ENCODE measurements at regions not wholly inside any gene's neighbourhood (a gene's known extent, or its start where the extent isn't known, plus 50 kb on each side); places are given as distances from the start of the nearest gene placed in this dataset.

DNA sequence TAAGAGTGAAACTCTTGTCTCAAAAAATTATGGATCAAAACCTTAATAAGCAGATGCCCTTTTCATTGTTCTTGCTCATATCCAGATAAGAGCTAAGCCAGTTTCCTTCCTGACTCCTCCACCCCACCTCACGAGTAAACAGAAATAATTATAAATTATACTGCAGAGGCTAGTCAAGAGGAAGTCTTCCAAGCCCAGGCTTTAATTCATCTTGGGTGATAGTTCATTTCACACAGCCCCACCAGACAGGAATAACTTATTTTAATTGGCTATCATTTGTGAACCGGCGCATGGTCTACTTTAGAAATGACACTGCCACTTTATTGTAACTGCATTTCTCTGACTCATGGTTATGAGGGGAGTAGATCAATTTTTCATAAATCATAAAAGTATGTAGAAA, 102.0 kb downstream of the BTBD3 start:
- DNase-seq (ENCODE audit: extremely low read depth in 1 of 11, low read depth in 9 of 11, low spot score in 4 of 11): no peak

DNA sequence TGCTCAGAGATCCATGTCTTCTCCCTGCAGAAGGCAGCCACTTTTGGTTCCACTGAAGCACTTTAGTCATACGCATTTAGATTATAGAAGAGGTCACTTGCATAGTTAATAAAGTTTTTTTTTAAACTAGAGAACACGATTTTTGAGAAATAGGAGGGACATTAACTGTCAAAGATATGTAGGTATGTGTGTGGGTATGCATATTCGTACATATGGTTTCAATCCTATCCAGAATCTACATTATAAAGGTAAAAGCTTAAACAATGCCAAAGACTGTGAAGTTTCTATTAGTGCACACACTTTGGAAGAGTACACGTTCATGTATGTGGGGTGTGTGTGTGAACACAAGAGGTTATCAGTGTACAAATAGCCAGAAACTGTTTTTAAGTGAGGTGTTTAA, 103.2 kb downstream of the BTBD3 start:
- DNase-seq (ENCODE audit: extremely low read depth in 1 of 11, low read depth in 9 of 11, low spot score in 4 of 11): no peak

DNA sequence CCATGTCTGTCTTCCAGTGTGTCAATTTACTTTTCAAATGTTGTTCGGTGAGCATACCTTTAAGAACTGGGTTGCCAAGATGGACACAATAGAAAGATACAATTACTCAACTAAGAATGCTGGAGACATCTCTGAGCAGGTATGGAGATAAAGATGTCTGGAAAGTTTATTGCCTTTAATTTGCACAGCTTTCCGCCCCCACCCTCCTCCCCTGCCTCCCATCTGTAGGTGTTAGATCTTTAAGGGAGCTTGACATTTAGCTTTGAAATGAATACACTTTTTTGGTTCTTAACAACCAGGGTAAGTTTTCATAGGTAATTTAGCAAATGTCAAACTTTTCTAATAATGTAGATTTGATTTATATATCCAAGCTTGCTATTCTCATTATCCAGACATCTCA, 104.4 kb downstream of the BTBD3 start:
- DNase-seq (ENCODE audit: extremely low read depth in 1 of 11, low read depth in 9 of 11, low spot score in 4 of 11): no peak

DNA sequence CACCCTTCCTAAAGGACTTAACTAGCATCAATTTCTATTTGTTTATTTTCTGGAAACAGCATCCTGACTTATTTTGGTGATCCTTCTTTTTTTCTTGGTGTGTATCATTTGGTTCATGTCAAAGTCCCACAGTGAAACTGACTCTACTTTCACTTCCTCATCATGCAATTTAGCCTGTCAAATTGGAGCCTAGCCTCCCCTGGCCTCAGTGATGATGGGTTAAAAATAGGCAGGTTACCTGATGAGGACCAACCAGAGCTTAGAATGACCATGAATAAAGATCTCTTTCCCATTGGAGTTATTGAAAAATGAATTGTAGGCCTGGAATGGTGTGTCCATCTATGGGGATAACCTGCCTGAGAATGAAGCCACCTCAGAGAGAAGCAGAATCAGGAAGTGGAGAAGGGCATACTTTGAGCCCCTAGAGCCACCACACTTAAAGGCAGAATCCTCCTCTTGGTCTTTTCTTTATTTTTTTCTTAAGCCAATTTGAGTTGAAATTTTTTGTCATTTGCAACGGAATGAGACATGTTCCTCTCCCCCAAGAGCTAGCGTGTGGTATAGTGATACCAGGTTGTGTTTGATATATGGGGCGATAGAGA, 105.6 kb downstream of the BTBD3 start:
- no peak for DNase-seq (ENCODE audit: extremely low read depth in 1 of 11, low read depth in 9 of 11, low spot score in 4 of 11)

DNA sequence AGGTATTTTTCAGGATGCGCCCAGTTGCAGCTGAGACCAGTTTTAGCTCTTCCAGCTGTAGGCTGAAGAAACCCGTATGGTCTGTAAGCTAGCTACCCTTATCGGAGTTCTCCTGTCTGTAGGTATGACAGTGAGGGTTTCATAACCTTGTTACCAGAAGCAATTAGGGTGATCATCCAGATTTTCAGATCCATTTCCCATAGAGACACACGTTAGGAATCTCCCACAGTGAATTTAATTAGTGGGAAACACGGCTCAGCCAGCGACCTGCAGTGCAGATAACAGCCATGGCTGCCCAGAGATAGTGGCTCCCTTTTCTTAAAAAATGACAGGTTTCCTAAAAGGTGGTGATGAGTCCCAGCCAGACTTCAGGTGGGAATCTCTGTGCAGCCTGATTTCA, 111.1 kb downstream of the BTBD3 start:
- DNase-seq (ENCODE audit: extremely low read depth in 1 of 11, low read depth in 9 of 11, low spot score in 4 of 11): no peak

DNA sequence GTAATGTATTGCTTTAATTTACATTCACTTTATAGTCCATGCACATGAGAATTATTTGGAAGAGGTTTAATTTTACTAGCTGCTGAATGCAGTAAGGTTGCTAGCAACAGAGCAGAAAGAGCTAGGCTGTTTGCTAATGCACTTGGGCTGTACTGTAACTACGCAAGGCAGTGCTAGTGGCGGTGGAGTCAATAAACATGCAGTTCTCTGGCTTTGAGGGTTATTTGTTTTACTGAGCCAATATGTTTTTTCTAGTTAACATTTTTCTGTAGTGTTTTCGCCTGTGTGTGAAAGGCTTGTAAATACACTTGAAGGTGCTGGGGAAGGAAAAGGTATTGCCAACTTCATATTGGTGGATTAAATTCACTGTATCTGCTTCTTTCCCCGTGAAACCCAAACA, 112.8 kb downstream of the BTBD3 start:
- no peak for DNase-seq (ENCODE audit: extremely low read depth in 1 of 11, low read depth in 9 of 11, low spot score in 4 of 11)

DNA sequence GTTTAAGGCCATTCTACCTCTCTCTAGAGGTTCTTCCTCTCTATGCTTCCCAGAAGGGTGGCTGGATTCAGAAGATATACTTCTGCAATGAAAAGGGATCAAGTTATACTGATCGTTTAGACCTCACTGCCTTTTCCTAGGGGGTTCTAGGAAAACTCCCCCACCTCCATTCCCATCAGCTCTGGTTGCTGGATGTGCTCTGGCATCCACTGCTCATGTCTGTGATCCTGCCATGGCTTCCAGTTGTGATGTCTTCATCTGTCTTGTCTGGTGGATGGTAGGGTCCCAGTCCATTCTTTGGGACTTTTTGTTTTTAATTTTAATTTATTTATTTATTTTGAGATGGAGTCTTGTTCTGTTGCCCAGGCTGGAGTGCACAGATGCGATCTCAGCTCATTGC, 118.4 kb downstream of the BTBD3 start:
- DNase-seq (ENCODE audit: extremely low read depth in 1 of 11, low read depth in 9 of 11, low spot score in 4 of 11): no peak

DNA sequence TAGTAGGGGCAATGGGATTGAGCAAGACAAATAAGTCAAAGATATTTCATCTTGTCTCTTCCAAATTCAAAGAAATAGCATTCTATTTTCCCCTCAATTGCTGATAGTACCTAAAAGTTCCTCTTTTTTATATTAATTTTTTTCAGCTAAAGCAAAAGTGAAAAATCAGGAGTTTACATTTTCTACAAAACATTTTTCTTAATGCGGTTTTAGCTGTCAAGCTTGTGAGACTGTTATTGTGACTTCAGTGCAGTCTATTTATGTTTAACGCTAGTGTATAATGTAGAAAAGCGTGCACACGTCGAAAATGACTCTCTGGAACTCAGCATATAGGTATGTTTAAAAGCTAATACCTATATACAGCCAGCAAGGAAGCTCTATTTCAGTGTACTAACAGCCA, 119.8 kb downstream of the BTBD3 start:
- no peak for DNase-seq (ENCODE audit: extremely low read depth in 1 of 11, low read depth in 9 of 11, low spot score in 4 of 11)

DNA sequence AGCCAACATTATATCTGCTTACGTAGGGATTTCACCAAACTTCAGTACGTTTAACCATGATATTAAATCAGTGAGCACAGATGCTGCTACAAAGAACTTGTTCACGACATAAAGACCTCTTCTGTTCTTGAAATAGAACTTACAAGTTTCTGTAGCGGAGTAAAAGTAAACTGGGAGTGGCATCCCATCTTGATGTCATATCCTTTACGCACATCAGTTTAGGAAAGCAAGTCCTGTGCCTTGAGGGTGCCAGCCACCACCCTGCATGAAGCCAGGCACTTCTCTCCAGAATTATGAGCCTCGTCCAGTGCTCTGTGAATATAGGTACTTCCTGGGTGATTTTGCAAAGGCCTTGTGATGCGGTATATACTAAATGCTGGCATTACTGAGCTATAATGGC, 122.6 kb downstream of the BTBD3 start:
- no peak for DNase-seq (ENCODE audit: extremely low read depth in 1 of 11, low read depth in 9 of 11, low spot score in 4 of 11)

DNA sequence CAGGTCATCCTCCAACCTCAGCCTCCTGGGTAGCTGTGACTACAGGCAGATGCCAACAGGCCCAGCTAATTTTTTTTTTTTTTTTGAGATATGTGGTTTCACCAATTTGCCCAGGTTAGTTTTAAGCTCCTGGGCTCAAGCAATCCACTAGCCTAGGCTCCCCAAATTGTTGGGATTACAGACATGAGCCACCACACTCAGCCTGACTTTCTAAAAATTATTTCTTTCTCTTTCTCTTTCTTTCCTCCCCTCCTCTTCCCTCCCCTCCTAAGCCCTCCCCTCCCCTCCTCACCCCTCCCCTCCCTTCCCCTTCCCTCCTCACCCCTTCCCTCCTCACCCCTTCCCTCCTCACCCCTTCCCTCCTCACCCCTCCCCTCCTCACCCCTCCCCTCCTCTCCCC, 127.3 kb downstream of the BTBD3 start:
- DNase-seq (ENCODE audit: extremely low read depth in 1 of 11, low read depth in 9 of 11, low spot score in 4 of 11): no peak

DNA sequence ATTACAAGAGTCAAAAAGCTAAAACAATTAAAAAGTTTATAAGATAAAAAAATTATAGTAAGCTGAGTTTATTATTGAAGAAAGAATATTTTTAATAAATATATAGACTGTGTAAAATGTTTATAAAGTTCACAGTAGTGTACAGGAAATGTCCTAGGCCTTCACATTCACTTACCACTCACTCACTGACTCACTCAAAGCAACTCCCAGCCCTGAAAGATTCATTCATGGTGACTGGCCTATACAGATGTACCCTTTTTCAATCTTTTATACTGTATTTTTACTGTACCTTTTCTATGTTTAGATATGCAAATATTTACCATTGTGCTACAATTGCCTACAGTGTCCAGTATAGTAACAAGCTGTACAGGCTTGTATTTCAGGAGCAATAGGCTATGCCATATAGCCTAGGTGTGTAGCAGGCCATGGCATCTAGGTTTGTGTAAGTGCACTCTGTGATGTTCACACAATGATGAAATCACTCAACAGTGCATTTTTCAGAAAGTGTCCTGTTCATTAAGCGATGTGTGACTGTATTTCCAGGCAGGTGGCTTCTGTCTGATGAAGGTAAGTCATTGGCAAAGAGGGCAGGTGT, 130.2 kb downstream of the BTBD3 start:
- DNase-seq (ENCODE audit: extremely low read depth in 1 of 11, low read depth in 9 of 11, low spot score in 4 of 11): no peak

DNA sequence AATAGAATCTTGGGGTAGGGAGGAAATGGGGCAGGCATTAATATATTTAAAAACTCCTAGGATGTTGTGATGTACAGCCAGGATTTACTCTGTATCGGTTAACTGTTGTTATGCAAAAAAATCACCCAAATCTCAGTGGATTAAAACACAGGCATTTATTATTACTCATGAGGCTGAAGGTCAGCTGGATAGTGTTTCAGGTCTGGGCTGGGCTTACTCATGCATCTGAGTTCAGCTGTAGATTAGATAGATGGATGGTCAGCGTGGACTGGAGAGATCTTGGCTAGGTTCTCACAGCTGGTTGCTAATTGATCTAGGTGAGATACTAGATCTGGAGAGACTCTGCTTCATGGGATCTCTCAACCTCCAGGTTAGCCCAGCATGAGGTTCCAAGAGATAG, 131.4 kb downstream of the BTBD3 start:
- DNase-seq (ENCODE audit: extremely low read depth in 1 of 11, low read depth in 9 of 11, low spot score in 4 of 11): no peak

DNA sequence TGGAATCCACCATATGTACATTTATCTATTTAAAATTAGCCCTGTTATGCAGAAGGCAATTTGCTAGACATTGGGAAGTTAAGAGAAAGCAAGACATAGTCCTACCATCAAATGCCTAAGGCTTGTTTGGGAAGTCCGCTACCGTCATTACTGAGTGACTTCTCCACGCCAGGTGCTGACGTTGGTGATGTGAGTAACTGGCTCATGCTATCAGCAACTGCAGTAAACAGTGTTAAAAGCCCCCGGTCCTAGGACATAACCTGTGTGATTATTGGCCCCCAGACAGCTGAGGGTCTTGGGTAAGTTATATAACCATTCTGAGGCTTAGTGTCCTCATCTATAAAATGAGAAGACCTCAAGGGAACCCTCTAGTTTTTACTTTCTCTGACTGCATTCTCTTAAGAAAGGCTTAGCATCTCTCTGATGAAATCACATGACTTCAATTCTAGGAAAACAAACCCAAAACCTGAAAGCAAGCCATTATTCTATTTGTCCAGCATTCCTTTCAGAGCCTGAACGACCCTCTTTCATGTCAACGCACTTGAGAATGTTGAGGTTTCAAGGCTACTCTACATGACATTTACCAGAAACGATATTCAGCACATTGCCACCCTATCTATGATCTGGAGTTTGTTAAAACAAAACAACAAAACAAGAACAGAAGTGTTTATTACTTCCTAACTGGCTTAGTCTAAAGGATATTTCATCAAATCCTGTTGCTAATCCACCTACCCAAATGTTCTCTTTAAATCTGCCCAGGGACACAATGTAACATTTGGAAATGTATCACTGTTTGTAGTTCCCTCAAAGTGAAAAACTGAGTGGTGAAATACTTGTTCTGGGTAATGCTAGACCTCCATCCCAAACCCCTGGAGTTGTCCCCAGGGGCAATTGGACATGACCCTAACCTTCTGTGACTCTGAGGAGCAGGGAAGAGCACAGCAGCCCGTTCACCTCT, 133.8 kb downstream of the BTBD3 start:
- DNase-seq (ENCODE audit: extremely low read depth in 1 of 11, low read depth in 9 of 11, low spot score in 4 of 11): no peak

DNA sequence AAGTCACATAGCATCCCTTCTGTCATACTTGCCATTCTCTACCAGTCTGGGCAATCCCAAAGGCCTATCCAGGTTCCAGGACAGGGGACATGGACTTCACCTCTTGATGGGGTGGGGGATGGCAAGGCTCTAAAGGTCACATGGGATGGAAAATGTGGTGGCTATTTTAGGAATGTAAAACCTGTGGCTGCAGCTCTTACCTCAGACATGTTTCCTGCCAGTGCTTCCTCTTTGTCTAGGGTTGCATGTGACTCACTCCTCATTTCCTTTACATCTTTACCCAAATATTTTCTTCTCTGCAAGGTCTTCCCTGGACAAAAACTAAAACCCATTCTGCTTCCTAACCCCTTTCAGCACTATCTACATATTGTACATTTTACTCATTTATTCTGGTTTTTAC, 135.7 kb downstream of the BTBD3 start:
- no peak for DNase-seq (ENCODE audit: extremely low read depth in 1 of 11, low read depth in 9 of 11, low spot score in 4 of 11)

DNA sequence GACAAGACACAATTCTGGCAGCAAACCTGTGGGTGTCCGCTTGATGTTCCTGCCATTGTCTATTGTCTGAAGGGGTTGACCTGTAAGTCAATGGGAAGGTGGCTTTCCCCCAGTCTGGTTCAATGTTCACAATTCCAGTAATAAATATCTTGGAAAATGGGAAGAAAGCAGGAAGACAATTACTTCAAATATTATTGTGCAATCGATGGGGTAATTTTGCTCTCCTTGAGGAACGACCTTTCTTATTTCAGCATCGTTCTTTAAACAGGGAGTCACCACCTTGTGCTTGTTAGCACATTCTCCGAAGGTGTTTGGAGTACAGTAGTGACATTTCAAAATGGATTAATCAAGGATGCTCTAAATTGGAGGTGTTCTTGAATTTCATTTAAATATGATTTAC, 136.9 kb downstream of the BTBD3 start:
- DNase-seq (ENCODE audit: extremely low read depth in 1 of 11, low read depth in 9 of 11, low spot score in 4 of 11): no peak

DNA sequence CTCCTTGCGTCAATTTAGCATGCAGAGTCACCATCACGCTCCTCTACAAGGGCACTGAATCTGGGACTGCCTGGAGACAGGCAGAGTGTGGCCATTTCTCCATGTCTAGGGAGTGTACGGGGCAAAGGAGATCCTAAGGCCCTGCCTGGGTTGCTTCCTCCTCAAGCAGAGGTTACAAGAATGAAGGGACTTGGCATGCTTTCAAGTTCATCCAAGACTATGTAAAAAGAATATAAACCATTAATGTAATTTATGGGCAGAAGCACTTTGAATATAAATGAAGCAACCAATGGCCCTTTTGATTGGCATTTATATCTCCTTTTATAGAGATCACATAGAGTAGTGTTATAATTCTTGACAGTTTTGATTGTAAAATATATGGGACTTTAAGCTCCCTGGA, 137.5 kb downstream of the BTBD3 start:
- peak in 3 of 11 donors; percentile 16 to 24 (median 16) for DNase-seq (ENCODE audit: extremely low read depth in 1 of 11, low read depth in 9 of 11, low spot score in 4 of 11)

DNA sequence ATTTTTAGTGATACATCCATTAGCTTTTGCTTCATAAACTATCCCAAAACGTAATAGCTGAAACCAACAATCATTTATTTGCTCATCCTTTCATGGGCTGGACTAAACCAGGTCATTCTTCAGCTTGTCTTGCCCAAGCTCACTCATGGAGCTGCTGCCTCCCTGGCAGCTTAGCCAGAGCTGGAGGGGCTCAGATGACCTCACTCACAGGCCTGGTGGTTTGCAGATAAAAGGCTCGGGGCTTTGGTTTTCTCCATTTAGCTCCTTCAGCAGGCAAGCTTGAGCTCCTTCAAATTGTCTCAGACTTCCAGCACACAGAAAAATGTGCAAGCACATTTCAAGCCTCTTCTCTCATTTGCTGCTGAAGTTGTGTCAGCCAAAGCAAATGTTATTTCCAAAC, 139.1 kb downstream of the BTBD3 start:
- DNase-seq (ENCODE audit: extremely low read depth in 1 of 11, low read depth in 9 of 11, low spot score in 4 of 11): no peak

DNA sequence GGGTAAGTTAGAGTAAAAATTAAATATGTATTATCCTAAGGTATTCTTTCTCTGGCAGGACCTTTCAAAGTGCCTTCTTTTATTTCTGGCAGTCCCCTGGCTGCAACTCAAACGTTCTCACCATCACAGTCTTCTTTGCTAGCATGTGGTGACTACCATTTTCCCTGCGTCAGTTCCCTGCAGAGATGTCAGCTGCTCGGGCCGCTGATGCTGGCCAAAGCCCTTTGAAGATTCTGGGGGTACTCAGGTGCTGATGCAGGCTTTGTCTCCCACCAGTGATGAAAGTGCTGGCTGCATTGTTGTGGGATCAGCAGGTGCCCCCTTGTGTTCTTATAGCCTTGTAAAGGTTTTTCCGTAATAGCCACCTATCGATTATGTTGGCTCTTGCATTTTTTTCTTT, 140.1 kb downstream of the BTBD3 start:
- DNase-seq (ENCODE audit: extremely low read depth in 1 of 11, low read depth in 9 of 11, low spot score in 4 of 11): no peak

DNA sequence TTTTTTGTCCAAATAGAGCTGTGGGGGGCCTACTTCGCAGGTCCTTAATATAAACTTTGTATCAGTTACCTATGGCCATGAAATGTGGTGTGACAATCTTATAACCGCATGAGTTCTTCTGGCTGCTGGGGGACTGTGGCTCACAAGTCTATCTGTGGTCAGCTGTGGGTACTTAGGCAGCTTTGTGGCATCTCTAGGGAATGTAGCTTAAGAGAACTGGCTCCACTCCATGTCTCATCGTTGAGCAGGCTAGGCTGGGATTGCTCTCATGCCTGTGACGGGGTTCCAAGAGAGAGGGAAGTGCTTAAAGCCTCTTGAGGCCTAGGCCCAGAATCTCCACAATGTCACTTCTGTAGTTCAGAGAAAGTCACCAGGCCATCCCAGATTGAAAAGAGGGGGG, 140.5 kb downstream of the BTBD3 start:
- no peak for DNase-seq (ENCODE audit: extremely low read depth in 1 of 11, low read depth in 9 of 11, low spot score in 4 of 11)

DNA sequence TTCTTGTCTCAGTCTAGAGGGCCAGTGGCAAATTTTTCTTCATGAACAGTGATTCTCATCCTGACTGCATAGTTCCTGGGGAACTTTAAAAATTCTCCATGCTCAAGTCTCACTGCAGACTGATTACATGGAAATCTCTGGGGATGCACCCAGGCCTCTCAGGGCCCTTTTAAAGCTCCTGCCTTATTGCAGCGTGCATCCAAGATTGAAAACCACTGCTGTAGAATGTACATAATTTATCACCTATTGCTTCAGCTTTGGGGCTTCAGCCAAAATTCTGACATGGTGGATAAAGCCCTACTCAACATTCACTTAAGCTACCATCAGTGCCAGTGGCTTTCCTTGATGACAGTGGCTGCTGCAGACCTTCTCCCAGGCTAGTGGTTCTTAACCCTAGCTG, 143.8 kb downstream of the BTBD3 start:
- DNase-seq (ENCODE audit: extremely low read depth in 1 of 11, low read depth in 9 of 11, low spot score in 4 of 11): no peak
